Liver (tissue), 8 donors: ENCODE measurements at regions not wholly inside any gene's neighbourhood (a gene's known extent, or its start where the extent isn't known, plus 50 kb on each side); places are given as distances from the start of the nearest gene placed in this dataset.

ENCODE experiments used
- DNase-seq: peaks from one replicate; pipeline ENCODE4 v3.0.0-alpha.2; 2017; ENCODE audit warnings: low spot score
- H3K27ac ChIP-seq, 2 donors: one replicate each; pipeline ENCODE4 v1.7.0; 2013; ENCODE audit warnings: inconsistent platforms in 2 of 2, low read length in 2 of 2, control low read depth in 1 of 2, low read depth in 1 of 2, mild to moderate bottlenecking in 1 of 2
- H3K27me3 ChIP-seq, 4 donors: one replicate each; pipeline versions ENCODE4 v1.6.1 to v1.7.0; 2013; ENCODE audit warnings: low read length in 3 of 4, inconsistent platforms in 1 of 4, mild to moderate bottlenecking in 1 of 4, moderate library complexity in 1 of 4; ENCODE audit not compliant: control insufficient read depth in 4 of 4, insufficient read depth in 4 of 4
- H3K36me3 ChIP-seq, 4 donors: one replicate each; pipeline versions ENCODE4 v1.6.1 to v1.7.0; 2013; ENCODE audit warnings: low read length in 3 of 4, mild to moderate bottlenecking in 3 of 4, low read depth in 1 of 4, moderate library complexity in 1 of 4; ENCODE audit not compliant: control insufficient read depth in 4 of 4, insufficient read depth in 3 of 4
- H3K4me1 ChIP-seq, 4 donors: one replicate each; pipeline versions ENCODE4 v1.6.1 to v1.7.0; 2013; ENCODE audit warnings: low read length in 3 of 4, mild to moderate bottlenecking in 3 of 4, moderate library complexity in 1 of 4; ENCODE audit not compliant: control insufficient read depth in 4 of 4, insufficient read depth in 4 of 4
- H3K4me3 ChIP-seq, 3 donors: one replicate each; pipeline versions ENCODE4 v1.6.1 to v1.7.0; 2013; ENCODE audit warnings: low read length in 3 of 3, control low read depth in 1 of 3, low read depth in 1 of 3, mild to moderate bottlenecking in 1 of 3
- H3K9ac ChIP-seq, 2 donors: one replicate each; pipeline ENCODE4 v1.7.0; 2013; ENCODE audit warnings: low read length in 2 of 2, mild to moderate bottlenecking in 2 of 2, moderate library complexity in 2 of 2, control low read depth in 1 of 2, low read depth in 1 of 2
- H3K9me3 ChIP-seq, 4 donors: one replicate each; pipeline versions ENCODE4 v1.6.1 to v1.7.0; 2013; ENCODE audit warnings: low read length in 3 of 4; ENCODE audit not compliant: control insufficient read depth in 4 of 4
- EGR1 ChIP-seq, 2 donors: IDR thresholded peaks; 2 replicates each; pipeline ENCODE4 v1.6.1; 2016 to 2018; ENCODE audit warnings: antibody characterized with exemption in 2 of 2, low read depth in 2 of 2
- FOXA1 ChIP-seq: IDR thresholded peaks from 2 replicates; pipeline ENCODE4 v1.6.1; 2016; ENCODE audit warnings: antibody characterized with exemption
- FOXA2 ChIP-seq: IDR thresholded peaks from 2 replicates; pipeline ENCODE4 v1.6.1; 2016; ENCODE audit warnings: antibody characterized with exemption
- GABPA ChIP-seq, 2 donors: IDR thresholded peaks in 1 of 2; conservative IDR thresholded peaks in 1 of 2; 2 replicates each; pipeline ENCODE4 v1.6.1; 2016; ENCODE audit warnings: antibody characterized with exemption in 2 of 2, mild to moderate bottlenecking in 1 of 2, moderate library complexity in 1 of 2
- HNF4A ChIP-seq, 2 donors: conservative IDR thresholded peaks; 2 replicates each; pipeline ENCODE4 v1.6.1; 2016; ENCODE audit warnings: antibody characterized with exemption in 2 of 2, mild to moderate bottlenecking in 2 of 2
- HNF4G ChIP-seq: IDR thresholded peaks from 2 replicates; pipeline ENCODE4 v1.6.1; 2016; ENCODE audit warnings: antibody characterized with exemption
- NR2F2 ChIP-seq: IDR thresholded peaks from 2 replicates; pipeline ENCODE4 v1.6.1; 2016; ENCODE audit warnings: antibody characterized with exemption
- RAD21 ChIP-seq, 2 donors: IDR thresholded peaks; 2 replicates each; pipeline ENCODE4 v1.6.1; 2016; ENCODE audit warnings: antibody characterized with exemption in 2 of 2, mild to moderate bottlenecking in 2 of 2
- RXRA ChIP-seq, 2 donors: IDR thresholded peaks; 2 replicates each; pipeline ENCODE4 v1.6.1; 2017 to 2018; ENCODE audit warnings: antibody characterized with exemption in 2 of 2, mild to moderate bottlenecking in 1 of 2
- SP1 ChIP-seq: IDR thresholded peaks from 2 replicates; pipeline ENCODE4 v1.6.1; 2018; ENCODE audit warnings: antibody characterized with exemption, mild to moderate bottlenecking
- TAF1 ChIP-seq: conservative IDR thresholded peaks from 2 replicates; pipeline ENCODE4 v1.6.1; 2016; ENCODE audit warnings: antibody characterized with exemption, mild to moderate bottlenecking
- YY1 ChIP-seq: IDR thresholded peaks from 2 replicates; pipeline ENCODE4 v1.6.1; 2016; ENCODE audit warnings: antibody characterized with exemption, mild to moderate bottlenecking
- WGBS: extraction: QIAGEN DNeasy Blood & Tissue Kit; methylation state at CpG from one replicate; pipeline ENCODE4 v1.1.7; 2013; 5-methylcytosine and 5-hydroxymethylcytosine counted together
- TF ChIP-seq, protein P1 (sequence below): fragments of 150-350 bp; IDR thresholded peaks from 2 replicates; pipeline ENCODE4 v1.5.1; 2017; ENCODE audit warnings: improper control_type of control experiment, low read depth, low read length; ENCODE audit not compliant: missing input control
- TF ChIP-seq, protein P2 (sequence below): IDR thresholded peaks from 2 replicates; pipeline ENCODE4 v1.6.1; 2016; ENCODE audit warnings: antibody characterized with exemption
- TF ChIP-seq, protein P3 (sequence below): IDR thresholded peaks from 2 replicates; pipeline ENCODE4 v1.6.1; 2016; ENCODE audit warnings: antibody characterized with exemption
- donor health status: healthy.
- donor health status: healthy.
- donor health status: healthy.
- donor health status: healthy.
- donor health status: healthy.

DNA sequence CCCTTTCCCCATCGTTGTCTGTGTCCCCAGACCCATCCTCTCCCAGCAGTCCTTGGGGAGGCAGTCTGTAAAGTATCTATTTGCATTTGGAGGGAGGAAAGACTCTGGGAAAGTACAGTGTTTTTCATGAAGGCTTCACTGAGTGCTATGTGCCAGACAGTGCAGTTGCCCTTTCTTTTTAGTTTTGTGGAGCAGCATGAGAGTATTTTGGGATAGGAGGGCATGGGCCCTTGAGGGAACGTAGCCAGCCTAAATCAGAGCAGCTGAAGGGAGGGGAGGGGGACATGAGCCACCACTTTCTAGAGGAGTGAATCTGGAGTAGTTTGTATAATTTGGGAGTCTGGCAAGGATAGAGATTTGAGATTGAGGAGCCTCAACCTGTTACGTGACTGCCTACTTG is 404.0 kb upstream of the KAZN start:
- TF ChIP-seq FOXA1 (no peak), YY1 (no peak)
- no peaks in the 10 kb centered on the region for H3K4me1 ChIP-seq

DNA sequence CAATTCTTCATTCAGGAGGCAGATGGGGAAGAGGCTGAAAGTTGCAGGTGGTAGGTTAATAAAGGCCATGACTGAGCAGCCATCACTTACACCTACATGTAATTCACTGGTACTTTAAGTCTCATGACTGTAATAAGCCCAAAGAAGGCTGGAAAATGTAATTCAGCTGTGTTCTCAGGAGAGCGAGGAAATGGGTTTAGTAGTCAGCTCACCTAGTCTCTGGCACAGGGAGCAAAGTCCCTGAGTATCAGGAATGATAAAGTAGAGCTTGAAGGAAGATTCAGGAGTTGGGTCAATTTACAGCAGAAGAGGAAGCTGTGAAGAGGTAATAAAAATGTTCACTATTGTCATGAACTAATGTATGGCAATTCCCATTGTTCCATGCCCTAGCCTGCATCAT is 393.4 kb upstream of the KAZN start:
- no peaks in the 10 kb centered on the region for H3K4me1 ChIP-seq
- no peak for DNase-seq
- H3K36me3 ChIP-seq: no peaks in the 10 kb centered on the region
- peaks cover 0 to 3% (median 1%) of the 10 kb centered on the region in 4 donors for H3K27me3 ChIP-seq
- no peak overlapping the region for H3K9ac ChIP-seq
- WGBS: 83% methylated on average over 1 of the region's 1 CpG
- no peak for TF ChIP-seq TAF1
- TF ChIP-seq, protein P1, sequence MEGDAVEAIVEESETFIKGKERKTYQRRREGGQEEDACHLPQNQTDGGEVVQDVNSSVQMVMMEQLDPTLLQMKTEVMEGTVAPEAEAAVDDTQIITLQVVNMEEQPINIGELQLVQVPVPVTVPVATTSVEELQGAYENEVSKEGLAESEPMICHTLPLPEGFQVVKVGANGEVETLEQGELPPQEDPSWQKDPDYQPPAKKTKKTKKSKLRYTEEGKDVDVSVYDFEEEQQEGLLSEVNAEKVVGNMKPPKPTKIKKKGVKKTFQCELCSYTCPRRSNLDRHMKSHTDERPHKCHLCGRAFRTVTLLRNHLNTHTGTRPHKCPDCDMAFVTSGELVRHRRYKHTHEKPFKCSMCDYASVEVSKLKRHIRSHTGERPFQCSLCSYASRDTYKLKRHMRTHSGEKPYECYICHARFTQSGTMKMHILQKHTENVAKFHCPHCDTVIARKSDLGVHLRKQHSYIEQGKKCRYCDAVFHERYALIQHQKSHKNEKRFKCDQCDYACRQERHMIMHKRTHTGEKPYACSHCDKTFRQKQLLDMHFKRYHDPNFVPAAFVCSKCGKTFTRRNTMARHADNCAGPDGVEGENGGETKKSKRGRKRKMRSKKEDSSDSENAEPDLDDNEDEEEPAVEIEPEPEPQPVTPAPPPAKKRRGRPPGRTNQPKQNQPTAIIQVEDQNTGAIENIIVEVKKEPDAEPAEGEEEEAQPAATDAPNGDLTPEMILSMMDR: no peak
- no peak for TF ChIP-seq RXRA (IDR thresholded peaks at IDR 0.05)
- TF ChIP-seq GABPA (IDR thresholded peaks at IDR 0.05 in 1 of 2, conservative IDR thresholded peaks at IDR 0.05 in 1 of 2): no peak
- TF ChIP-seq FOXA2: no peak
- no peak for TF ChIP-seq NR2F2
- TF ChIP-seq HNF4G: no peak
- TF ChIP-seq, protein P2, sequence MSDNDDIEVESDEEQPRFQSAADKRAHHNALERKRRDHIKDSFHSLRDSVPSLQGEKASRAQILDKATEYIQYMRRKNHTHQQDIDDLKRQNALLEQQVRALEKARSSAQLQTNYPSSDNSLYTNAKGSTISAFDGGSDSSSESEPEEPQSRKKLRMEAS: no peak
- TF ChIP-seq, protein P3, sequence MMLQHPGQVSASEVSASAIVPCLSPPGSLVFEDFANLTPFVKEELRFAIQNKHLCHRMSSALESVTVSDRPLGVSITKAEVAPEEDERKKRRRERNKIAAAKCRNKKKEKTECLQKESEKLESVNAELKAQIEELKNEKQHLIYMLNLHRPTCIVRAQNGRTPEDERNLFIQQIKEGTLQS: no peak
- TF ChIP-seq FOXA1: no peak
- TF ChIP-seq RAD21 (IDR thresholded peaks at IDR 0.05): no peak
- no peak for TF ChIP-seq EGR1 (IDR thresholded peaks at IDR 0.05; ENCODE audit: low read depth in 2 of 2)
- no peak for TF ChIP-seq SP1
- H3K4me3 ChIP-seq: no peak overlapping the region
- H3K27ac ChIP-seq: no peak overlapping the region
- no peaks in the 10 kb centered on the region for H3K9me3 ChIP-seq

More for the DNA sequence above, 404.0 kb upstream of the KAZN start:
- H3K4me3 ChIP-seq: no peak overlapping the region
- no peak for DNase-seq
- H3K9ac ChIP-seq: no peak overlapping the region
- H3K36me3 ChIP-seq: no peaks in the 10 kb centered on the region
- H3K27me3 ChIP-seq: peaks cover 0 to 5% (median 0%) of the 10 kb centered on the region in 4 donors
- no peak overlapping the region for H3K27ac ChIP-seq
- WGBS: 66% methylated on average over 3 of the region's 3 CpGs
- H3K9me3 ChIP-seq: no peaks in the 10 kb centered on the region

DNA sequence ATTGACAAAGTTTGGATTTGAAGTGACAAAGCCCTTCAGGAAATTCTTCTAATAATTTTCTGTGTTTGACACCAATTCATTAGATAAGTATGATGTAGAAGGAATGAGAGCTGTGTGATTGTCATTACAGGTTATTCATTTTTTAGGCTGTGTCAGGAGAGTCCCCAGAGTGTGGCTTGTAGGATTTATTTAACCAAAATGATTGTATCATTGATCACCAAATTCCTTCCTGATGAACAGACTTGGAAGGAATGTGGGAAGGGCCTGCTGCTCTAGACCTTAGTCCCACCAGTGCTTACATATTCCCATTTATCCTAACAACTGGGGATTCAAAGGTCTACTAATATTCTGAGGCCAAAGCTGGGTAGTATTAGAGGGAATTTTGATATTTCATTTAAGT is 383.3 kb upstream of the KAZN start:
- no peak for DNase-seq
- H3K27me3 ChIP-seq: peaks cover 0 to 6% (median 0%) of the 10 kb centered on the region in 4 donors
- no peak overlapping the region for H3K27ac ChIP-seq
- TF ChIP-seq HNF4A (conservative IDR thresholded peaks at IDR 0.05) (no peak), GABPA (IDR thresholded peaks at IDR 0.05 in 1 of 2, conservative IDR thresholded peaks at IDR 0.05 in 1 of 2) (no peak), TAF1 (no peak)
- no peak overlapping the region for H3K9ac ChIP-seq
- H3K9me3 ChIP-seq: peaks cover 1 to 14% (median 5%) of the 10 kb centered on the region in 4 donors
- H3K36me3 ChIP-seq: no peaks in the 10 kb centered on the region
- no peak overlapping the region for H3K4me3 ChIP-seq
- no peaks in the 10 kb centered on the region for H3K4me1 ChIP-seq
